ENCODE measurements at regions not wholly inside any gene's neighbourhood (a gene's known extent, or its start where the extent isn't known, plus 50 kb on each side); places are given as distances from the start of the nearest gene placed in this dataset.

DNA sequence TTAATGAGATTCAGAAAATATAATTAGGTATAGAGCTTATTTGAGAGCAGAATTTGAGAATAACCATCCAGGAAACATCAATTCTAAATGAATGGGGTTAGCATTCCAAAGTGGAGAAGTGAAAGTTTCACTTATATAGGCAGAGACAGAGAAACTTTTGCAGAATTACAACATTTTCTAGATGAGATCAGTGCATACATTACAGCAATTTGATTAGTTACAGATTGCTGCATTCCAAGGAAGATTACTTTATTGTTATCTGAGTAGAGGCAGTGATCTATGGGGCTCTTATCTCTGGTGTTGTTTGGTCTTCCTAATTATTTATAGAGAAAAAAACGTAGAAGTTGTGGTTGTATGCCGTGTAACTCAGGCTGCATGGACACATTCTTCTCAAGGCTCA lies 373.8 kb upstream of the SYT4 start:
- Histone ChIP-seq H3K9me3 (ENCODE audit: low read depth) (no peaks in the 10 kb centered on the region), H3K27ac (no peak overlapping the region), H3K36me3 (no peaks in the 10 kb centered on the region), H3K4me3 (no peak overlapping the region), H3K27me3 (no peaks in the 10 kb centered on the region), H4K20me1 (ENCODE audit: low read depth) (no peaks in the 10 kb centered on the region), H3K4me1 (no peaks in the 10 kb centered on the region), H2AFZ (replicated peaks) (no peak overlapping the region), H3K4me2 (no peak overlapping the region), H3K9ac (no peak overlapping the region), H3K79me2 (ENCODE audit: low read depth) (no peaks in the 10 kb centered on the region), H3F3A (ENCODE audit: low read depth) (no peaks in the 10 kb centered on the region)
- Mint-ChIP-seq H3K36me3 (no peaks in the 10 kb centered on the region), H3K4me1 (no peaks in the 10 kb centered on the region), H3K4me3 (no peak overlapping the region), H3K27ac (no peak overlapping the region), H3K9me3 (no peaks in the 10 kb centered on the region), H3K27me3 (ENCODE audit: insufficient read depth, low read depth) (no peaks in the 10 kb centered on the region)
- DNase-seq (ENCODE audit: low spot score): no peak
- TF ChIP-seq, protein P1, sequence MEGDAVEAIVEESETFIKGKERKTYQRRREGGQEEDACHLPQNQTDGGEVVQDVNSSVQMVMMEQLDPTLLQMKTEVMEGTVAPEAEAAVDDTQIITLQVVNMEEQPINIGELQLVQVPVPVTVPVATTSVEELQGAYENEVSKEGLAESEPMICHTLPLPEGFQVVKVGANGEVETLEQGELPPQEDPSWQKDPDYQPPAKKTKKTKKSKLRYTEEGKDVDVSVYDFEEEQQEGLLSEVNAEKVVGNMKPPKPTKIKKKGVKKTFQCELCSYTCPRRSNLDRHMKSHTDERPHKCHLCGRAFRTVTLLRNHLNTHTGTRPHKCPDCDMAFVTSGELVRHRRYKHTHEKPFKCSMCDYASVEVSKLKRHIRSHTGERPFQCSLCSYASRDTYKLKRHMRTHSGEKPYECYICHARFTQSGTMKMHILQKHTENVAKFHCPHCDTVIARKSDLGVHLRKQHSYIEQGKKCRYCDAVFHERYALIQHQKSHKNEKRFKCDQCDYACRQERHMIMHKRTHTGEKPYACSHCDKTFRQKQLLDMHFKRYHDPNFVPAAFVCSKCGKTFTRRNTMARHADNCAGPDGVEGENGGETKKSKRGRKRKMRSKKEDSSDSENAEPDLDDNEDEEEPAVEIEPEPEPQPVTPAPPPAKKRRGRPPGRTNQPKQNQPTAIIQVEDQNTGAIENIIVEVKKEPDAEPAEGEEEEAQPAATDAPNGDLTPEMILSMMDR (IDR thresholded peaks at IDR 0.05): no peak
- no peak for TF ChIP-seq EZH2phosphoT487 (IDR thresholded peaks at IDR 0.05)
- TF ChIP-seq EZH2 (IDR thresholded peaks at IDR 0.05): no peak

DNA sequence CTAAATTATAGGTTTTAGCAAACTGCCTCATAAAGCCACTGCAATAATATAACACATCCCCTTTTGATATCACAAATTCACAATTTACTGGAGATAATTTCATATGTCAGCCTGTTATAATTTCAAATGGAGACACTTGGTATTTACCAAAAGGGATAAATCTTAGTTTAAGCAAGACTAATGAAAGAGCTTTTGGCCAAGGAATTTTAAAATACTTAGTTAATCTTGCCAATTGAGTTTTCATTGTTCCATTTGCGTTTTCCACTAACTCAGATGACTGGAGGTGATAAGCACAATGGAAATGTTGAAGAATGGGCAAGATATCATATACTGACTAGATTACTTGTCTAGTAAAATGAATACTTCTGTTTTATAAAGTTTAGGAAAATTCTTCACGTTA lies 379.3 kb upstream of the SYT4 start:
- Histone ChIP-seq H2AFZ (replicated peaks) (no peak overlapping the region), H3F3A (ENCODE audit: low read depth) (no peaks in the 10 kb centered on the region), H3K4me1 (no peaks in the 10 kb centered on the region), H3K27me3 (no peaks in the 10 kb centered on the region), H3K4me2 (no peak overlapping the region), H3K9ac (no peak overlapping the region), H3K27ac (no peak overlapping the region), H3K36me3 (no peaks in the 10 kb centered on the region), H4K20me1 (ENCODE audit: low read depth) (no peaks in the 10 kb centered on the region), H3K9me3 (ENCODE audit: low read depth) (no peaks in the 10 kb centered on the region), H3K79me2 (ENCODE audit: low read depth) (no peaks in the 10 kb centered on the region), H3K4me3 (no peak overlapping the region)
- H3K27me3 Mint-ChIP-seq (ENCODE audit: insufficient read depth, low read depth): no peaks in the 10 kb centered on the region
- DNase-seq (ENCODE audit: low spot score): no peak
- H3K9me3 Mint-ChIP-seq: no peaks in the 10 kb centered on the region
- H3K27ac Mint-ChIP-seq: no peak overlapping the region
- TF ChIP-seq, protein P1 (IDR thresholded peaks at IDR 0.05): no peak
- TF ChIP-seq EZH2phosphoT487 (IDR thresholded peaks at IDR 0.05): no peak
- no peak for TF ChIP-seq EZH2 (IDR thresholded peaks at IDR 0.05)
- H3K4me1 Mint-ChIP-seq: no peaks in the 10 kb centered on the region
- H3K36me3 Mint-ChIP-seq: no peaks in the 10 kb centered on the region
- no peak overlapping the region for H3K4me3 Mint-ChIP-seq

DNA sequence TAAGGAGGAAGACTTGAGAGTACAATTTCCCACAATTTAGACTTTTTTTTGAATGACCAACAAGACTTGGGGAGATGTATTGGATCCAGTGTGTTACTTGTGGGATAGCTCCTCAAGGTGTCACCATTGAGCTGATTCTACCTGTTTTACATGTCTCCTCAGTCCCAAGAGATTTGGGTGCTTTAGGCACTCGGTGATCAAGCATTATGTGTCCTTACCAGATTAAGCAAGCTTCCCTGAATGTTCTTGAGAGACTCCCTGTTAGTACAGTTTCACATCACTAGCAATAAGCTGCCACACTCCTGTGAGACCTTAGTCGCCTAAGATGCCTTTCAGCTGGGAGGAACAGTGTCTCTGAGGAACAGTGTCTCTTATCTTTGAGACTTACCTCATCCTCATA lies 384.3 kb upstream of the SYT4 start:
- TF ChIP-seq, protein P1 (IDR thresholded peaks at IDR 0.05): peak; percentile 55
- TF ChIP-seq EZH2 (IDR thresholded peaks at IDR 0.05) (no peak), EZH2phosphoT487 (IDR thresholded peaks at IDR 0.05) (no peak)

More for the DNA sequence above, 384.3 kb upstream of the SYT4 start:
- Mint-ChIP-seq H3K27ac (no peak overlapping the region), H3K36me3 (no peaks in the 10 kb centered on the region), H3K4me1 (no peaks in the 10 kb centered on the region), H3K4me3 (no peak overlapping the region), H3K27me3 (ENCODE audit: insufficient read depth, low read depth) (no peaks in the 10 kb centered on the region), H3K9me3 (no peaks in the 10 kb centered on the region)
- Histone ChIP-seq H3K9me3 (ENCODE audit: low read depth) (no peaks in the 10 kb centered on the region), H3K9ac (no peak overlapping the region), H4K20me1 (ENCODE audit: low read depth) (no peaks in the 10 kb centered on the region), H3K27ac (no peak overlapping the region), H3K4me1 (no peaks in the 10 kb centered on the region), H3K4me2 (no peak overlapping the region), H3K79me2 (ENCODE audit: low read depth) (no peaks in the 10 kb centered on the region), H3K36me3 (no peaks in the 10 kb centered on the region), H3K27me3 (no peaks in the 10 kb centered on the region), H3F3A (ENCODE audit: low read depth) (no peaks in the 10 kb centered on the region), H2AFZ (replicated peaks) (peak overlapping the region; percentile 80), H3K4me3 (no peak overlapping the region)
- peak; percentile 53 for DNase-seq (ENCODE audit: low spot score)

All from neural progenitor cell (in vitro differentiated cells).